ENCODE measurements at regions not wholly inside any gene's neighbourhood (a gene's known extent, or its start where the extent isn't known, plus 50 kb on each side); places are given as distances from the start of the nearest gene placed in this dataset.

DNA sequence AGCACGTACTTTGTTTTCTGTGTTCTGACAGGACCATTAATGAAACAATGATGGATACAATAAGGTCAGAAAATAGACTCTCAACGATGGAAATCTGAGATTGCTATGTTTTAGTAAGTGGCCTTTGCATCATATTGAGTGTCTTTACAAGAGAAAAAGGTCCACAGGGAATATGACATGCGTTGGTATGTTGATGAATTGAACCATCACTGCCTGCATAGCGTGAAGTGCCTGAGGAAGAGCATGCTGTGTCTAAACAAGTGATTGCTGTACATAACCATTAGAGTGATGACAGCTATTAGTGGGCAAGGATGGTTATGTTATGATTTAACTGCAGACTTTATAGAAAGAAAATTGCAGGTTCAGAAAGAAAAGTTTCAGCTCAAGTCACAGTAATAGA, 623.2 kb downstream of the SLITRK5 start:
- WGBS (ENCODE audit: missing lambda C conversion rate), result 16% methylated on average over 4 of the region's 4 CpGs
- DNase-seq (ENCODE audit: low read depth in 1 of 2, low spot score in 1 of 2), result no peak
- CTCF ChIA-PET, result no interaction called here

GRCh38 chr13:88303157-88303556, 632.0 kb downstream of the SLITRK5 start:
- ChIA-PET POLR2A (no interaction called here), CTCF (no interaction called here)
- Histone ChIP-seq H3K4me2 (no peak overlapping the region), H3K4me3 (no peak overlapping the region), H3K4me1 (no peaks in the 10 kb centered on the region), H3K27ac (no peak overlapping the region), H3K9me3 (no peaks in the 10 kb centered on the region)
- WGBS (ENCODE audit: missing lambda C conversion rate), result 28% methylated on average over 3 of the region's 3 CpGs
- TF ChIP-seq MAFK (IDR thresholded peaks at IDR 0.05; ENCODE audit: partially characterized antibody) (no peak), EHF (CRISPR knock-in tag; IDR thresholded peaks at IDR 0.05) (no peak), HDAC2 (IDR thresholded peaks at IDR 0.05) (no peak), MAX (IDR thresholded peaks at IDR 0.05) (no peak), CBX2 (IDR thresholded peaks at IDR 0.05; ENCODE audit: borderline replicate concordance, low read depth) (no peak), RARB (CRISPR knock-in tag; IDR thresholded peaks at IDR 0.05) (no peak), RAD21 (conservative IDR thresholded peaks at IDR 0.05 in 1 of 2, IDR thresholded peaks at IDR 0.05 in 1 of 2) (no peak), FOXS1 (CRISPR knock-in tag; IDR thresholded peaks at IDR 0.05) (no peak), RCOR1 (IDR thresholded peaks at IDR 0.05; ENCODE audit: low read depth, low read length) (no peak), TFCP2L1 (CRISPR knock-in tag; IDR thresholded peaks at IDR 0.05) (no peak), NFE2L2 (conservative IDR thresholded peaks at IDR 0.05; ENCODE audit: low read length) (no peak), NR3C1 (IDR thresholded peaks at IDR 0.05) (no peak), ZSCAN20 (CRISPR knock-in tag; IDR thresholded peaks at IDR 0.05) (no peak), RNF2 (IDR thresholded peaks at IDR 0.05; ENCODE audit: borderline replicate concordance, low read depth) (no peak), ZNF302 (CRISPR knock-in tag; IDR thresholded peaks at IDR 0.05) (no peak), CBX8 (IDR thresholded peaks at IDR 0.05) (no peak)
- TF ChIP-seq, protein P1, sequence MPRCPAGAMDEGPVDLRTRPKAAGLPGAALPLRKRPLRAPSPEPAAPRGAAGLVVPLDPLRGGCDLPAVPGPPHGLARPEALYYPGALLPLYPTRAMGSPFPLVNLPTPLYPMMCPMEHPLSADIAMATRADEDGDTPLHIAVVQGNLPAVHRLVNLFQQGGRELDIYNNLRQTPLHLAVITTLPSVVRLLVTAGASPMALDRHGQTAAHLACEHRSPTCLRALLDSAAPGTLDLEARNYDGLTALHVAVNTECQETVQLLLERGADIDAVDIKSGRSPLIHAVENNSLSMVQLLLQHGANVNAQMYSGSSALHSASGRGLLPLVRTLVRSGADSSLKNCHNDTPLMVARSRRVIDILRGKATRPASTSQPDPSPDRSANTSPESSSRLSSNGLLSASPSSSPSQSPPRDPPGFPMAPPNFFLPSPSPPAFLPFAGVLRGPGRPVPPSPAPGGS (IDR thresholded peaks at IDR 0.05), result no peak
- DNase-seq (ENCODE audit: low read depth in 1 of 2, low spot score in 1 of 2) (no peak), FAIRE-seq (no peak), ATAC-seq (no peak)

More for the DNA sequence above, 623.2 kb downstream of the SLITRK5 start:
- H3K27ac ChIP-seq, result no peak overlapping the region
- H3K4me3 ChIP-seq, result no peak overlapping the region
- POLR2A ChIA-PET, result no interaction called here
- H3K9me3 ChIP-seq, result no peaks in the 10 kb centered on the region
- no peak overlapping the region for H3K4me2 ChIP-seq
- no peak for TF ChIP-seq PHF8 (IDR thresholded peaks at IDR 0.05; ENCODE audit: borderline replicate concordance, low read depth)
- TF ChIP-seq HOXA7 (CRISPR knock-in tag; IDR thresholded peaks at IDR 0.05), result no peak
- no peak for TF ChIP-seq TFCP2L1 (CRISPR knock-in tag; IDR thresholded peaks at IDR 0.05)
- TF ChIP-seq, protein P2, sequence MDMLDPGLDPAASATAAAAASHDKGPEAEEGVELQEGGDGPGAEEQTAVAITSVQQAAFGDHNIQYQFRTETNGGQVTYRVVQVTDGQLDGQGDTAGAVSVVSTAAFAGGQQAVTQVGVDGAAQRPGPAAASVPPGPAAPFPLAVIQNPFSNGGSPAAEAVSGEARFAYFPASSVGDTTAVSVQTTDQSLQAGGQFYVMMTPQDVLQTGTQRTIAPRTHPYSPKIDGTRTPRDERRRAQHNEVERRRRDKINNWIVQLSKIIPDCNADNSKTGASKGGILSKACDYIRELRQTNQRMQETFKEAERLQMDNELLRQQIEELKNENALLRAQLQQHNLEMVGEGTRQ (IDR thresholded peaks at IDR 0.05), result no peak
- no peak for TF ChIP-seq MAX (IDR thresholded peaks at IDR 0.05)
- TF ChIP-seq EP300 (IDR thresholded peaks at IDR 0.05), result no peak
- no peak for TF ChIP-seq ZC3H11A (IDR thresholded peaks at IDR 0.05)
- TF ChIP-seq FOXS1 (CRISPR knock-in tag; IDR thresholded peaks at IDR 0.05), result no peak
- TF ChIP-seq, protein P3, sequence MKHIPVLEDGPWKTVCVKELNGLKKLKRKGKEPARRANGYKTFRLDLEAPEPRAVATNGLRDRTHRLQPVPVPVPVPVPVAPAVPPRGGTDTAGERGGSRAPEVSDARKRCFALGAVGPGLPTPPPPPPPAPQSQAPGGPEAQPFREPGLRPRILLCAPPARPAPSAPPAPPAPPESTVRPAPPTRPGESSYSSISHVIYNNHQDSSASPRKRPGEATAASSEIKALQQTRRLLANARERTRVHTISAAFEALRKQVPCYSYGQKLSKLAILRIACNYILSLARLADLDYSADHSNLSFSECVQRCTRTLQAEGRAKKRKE (CRISPR knock-in tag; IDR thresholded peaks at IDR 0.05; ENCODE audit: low read depth), result no peak
- no peak for TF ChIP-seq HOXB5 (CRISPR knock-in tag; IDR thresholded peaks at IDR 0.05)
- no peak for TF ChIP-seq RFX5 (IDR thresholded peaks at IDR 0.05)
- no peak for TF ChIP-seq ZNF302 (CRISPR knock-in tag; IDR thresholded peaks at IDR 0.05)
- no peak for TF ChIP-seq RAD21 (conservative IDR thresholded peaks at IDR 0.05 in 1 of 2, IDR thresholded peaks at IDR 0.05 in 1 of 2)
- TF ChIP-seq REST (IDR thresholded peaks at IDR 0.05), result no peak
- TF ChIP-seq SMC3 (IDR thresholded peaks at IDR 0.05), result no peak
- TF ChIP-seq MAZ (IDR thresholded peaks at IDR 0.05; ENCODE audit: borderline replicate concordance, low read depth, low read length), result no peak
- TF ChIP-seq FOSB (CRISPR knock-in tag; IDR thresholded peaks at IDR 0.05), result no peak
- TF ChIP-seq, protein P4, sequence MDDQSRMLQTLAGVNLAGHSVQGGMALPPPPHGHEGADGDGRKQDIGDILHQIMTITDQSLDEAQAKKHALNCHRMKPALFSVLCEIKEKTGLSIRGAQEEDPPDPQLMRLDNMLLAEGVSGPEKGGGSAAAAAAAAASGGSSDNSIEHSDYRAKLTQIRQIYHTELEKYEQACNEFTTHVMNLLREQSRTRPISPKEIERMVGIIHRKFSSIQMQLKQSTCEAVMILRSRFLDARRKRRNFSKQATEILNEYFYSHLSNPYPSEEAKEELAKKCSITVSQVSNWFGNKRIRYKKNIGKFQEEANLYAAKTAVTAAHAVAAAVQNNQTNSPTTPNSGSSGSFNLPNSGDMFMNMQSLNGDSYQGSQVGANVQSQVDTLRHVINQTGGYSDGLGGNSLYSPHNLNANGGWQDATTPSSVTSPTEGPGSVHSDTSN (IDR thresholded peaks at IDR 0.05), result no peak
- no peaks in the 10 kb centered on the region for H3K4me1 ChIP-seq
- ATAC-seq (no peak), FAIRE-seq (no peak)
